T-helper 1 cell treated with Interleukin-12 subunit alpha and Interleukin-12 subunit beta and Interleukin-4 antibody, amounts not matched to agents 30 μg/mL and 1 μg/mL, for 36 hours (primary cell): ENCODE measurements at regions not wholly inside any gene's neighbourhood (a gene's known extent, or its start where the extent isn't known, plus 50 kb on each side); places are given as distances from the start of the nearest gene placed in this dataset.

Source experiments
- H3K27ac Mint-ChIP-seq: one replicate; pipeline ENCODE4 v1.8.0; 2021; ENCODE audit warnings: mild to moderate bottlenecking, mixed read lengths
- H3K27me3 Mint-ChIP-seq: one replicate; pipeline ENCODE4 v1.8.0; 2021; ENCODE audit warnings: low read depth, mixed read lengths
- H3K36me3 Mint-ChIP-seq: one replicate; pipeline ENCODE4 v1.8.0; 2021; ENCODE audit warnings: low read depth, mixed read lengths
- H3K4me1 Mint-ChIP-seq: one replicate; pipeline ENCODE4 v1.8.0; 2021; ENCODE audit warnings: low read depth, mixed read lengths
- H3K4me3 Mint-ChIP-seq: one replicate; pipeline ENCODE4 v1.8.0; 2021; ENCODE audit warnings: mild to moderate bottlenecking, moderate library complexity, mixed read lengths
- H3K9me3 Mint-ChIP-seq: one replicate; pipeline ENCODE4 v1.8.0; 2021; ENCODE audit warnings: mixed read lengths

- Mint-ChIP-seq H3K27me3 (no peaks in the 10 kb centered on the region), H3K9me3 (no peaks in the 10 kb centered on the region), H3K27ac (no peak overlapping the region), H3K4me3 (no peak overlapping the region), H3K36me3 (no peaks in the 10 kb centered on the region), H3K4me1 (no peaks in the 10 kb centered on the region)
Observed at GRCh38 chr10:10294184-10294880, 723.3 kb upstream of the CELF2 start.

- Mint-ChIP-seq H3K9me3 (no peaks in the 10 kb centered on the region), H3K27me3 (no peaks in the 10 kb centered on the region), H3K36me3 (no peaks in the 10 kb centered on the region), H3K4me3 (no peak overlapping the region), H3K4me1 (no peaks in the 10 kb centered on the region), H3K27ac (no peak overlapping the region)
Observed at GRCh38 chr10:10294881-10295529, 722.7 kb upstream of the CELF2 start.

GRCh38 chr10:10295537-10295936, 722.1 kb upstream of the CELF2 start:
- no peak overlapping the region for H3K4me3 Mint-ChIP-seq
- H3K27ac Mint-ChIP-seq: no peak overlapping the region
- H3K4me1 Mint-ChIP-seq: no peaks in the 10 kb centered on the region
- H3K9me3 Mint-ChIP-seq: no peaks in the 10 kb centered on the region
- no peaks in the 10 kb centered on the region for H3K36me3 Mint-ChIP-seq
- no peaks in the 10 kb centered on the region for H3K27me3 Mint-ChIP-seq

GRCh38 chr10:10302689-10303088, 715.0 kb upstream of the CELF2 start:
- no peaks in the 10 kb centered on the region for H3K36me3 Mint-ChIP-seq
- no peaks in the 10 kb centered on the region for H3K27me3 Mint-ChIP-seq
- no peaks in the 10 kb centered on the region for H3K4me1 Mint-ChIP-seq
- no peaks in the 10 kb centered on the region for H3K9me3 Mint-ChIP-seq
- H3K4me3 Mint-ChIP-seq: no peak overlapping the region
- H3K27ac Mint-ChIP-seq: no peak overlapping the region

GRCh38 chr10:10307036-10307435, 710.6 kb upstream of the CELF2 start:
- Mint-ChIP-seq H3K36me3 (no peaks in the 10 kb centered on the region), H3K4me1 (no peaks in the 10 kb centered on the region), H3K27ac (no peak overlapping the region), H3K9me3 (no peaks in the 10 kb centered on the region), H3K27me3 (no peaks in the 10 kb centered on the region), H3K4me3 (no peak overlapping the region)

- Mint-ChIP-seq H3K27ac (no peak overlapping the region), H3K9me3 (no peaks in the 10 kb centered on the region), H3K4me3 (no peak overlapping the region), H3K4me1 (no peaks in the 10 kb centered on the region), H3K27me3 (no peaks in the 10 kb centered on the region), H3K36me3 (no peaks in the 10 kb centered on the region)
Observed at GRCh38 chr10:10307551-10307950, 710.1 kb upstream of the CELF2 start.

GRCh38 chr10:10310498-10310897, 707.2 kb upstream of the CELF2 start:
- Mint-ChIP-seq H3K27me3 (no peaks in the 10 kb centered on the region), H3K9me3 (no peaks in the 10 kb centered on the region), H3K27ac (no peak overlapping the region), H3K4me3 (no peak overlapping the region), H3K36me3 (no peaks in the 10 kb centered on the region), H3K4me1 (no peaks in the 10 kb centered on the region)

- no peaks in the 10 kb centered on the region for H3K27me3 Mint-ChIP-seq
- H3K36me3 Mint-ChIP-seq: no peaks in the 10 kb centered on the region
- H3K4me1 Mint-ChIP-seq: no peaks in the 10 kb centered on the region
- H3K9me3 Mint-ChIP-seq: no peaks in the 10 kb centered on the region
- no peak overlapping the region for H3K4me3 Mint-ChIP-seq
- H3K27ac Mint-ChIP-seq: no peak overlapping the region
Observed at GRCh38 chr10:10311966-10312365, 705.7 kb upstream of the CELF2 start.

GRCh38 chr10:10313149-10313835, 704.4 kb upstream of the CELF2 start:
- Mint-ChIP-seq H3K27ac (no peak overlapping the region), H3K36me3 (no peaks in the 10 kb centered on the region), H3K9me3 (no peaks in the 10 kb centered on the region), H3K4me3 (no peak overlapping the region), H3K27me3 (no peaks in the 10 kb centered on the region), H3K4me1 (no peaks in the 10 kb centered on the region)

GRCh38 chr10:10314626-10315025, 703.0 kb upstream of the CELF2 start:
- no peaks in the 10 kb centered on the region for H3K9me3 Mint-ChIP-seq
- H3K36me3 Mint-ChIP-seq: no peaks in the 10 kb centered on the region
- H3K27me3 Mint-ChIP-seq: no peaks in the 10 kb centered on the region
- H3K27ac Mint-ChIP-seq: no peak overlapping the region
- H3K4me1 Mint-ChIP-seq: no peaks in the 10 kb centered on the region
- H3K4me3 Mint-ChIP-seq: no peak overlapping the region

GRCh38 chr10:10315989-10316388, 701.7 kb upstream of the CELF2 start:
- no peaks in the 10 kb centered on the region for H3K4me1 Mint-ChIP-seq
- H3K27ac Mint-ChIP-seq: no peak overlapping the region
- H3K4me3 Mint-ChIP-seq: no peak overlapping the region
- H3K27me3 Mint-ChIP-seq: no peaks in the 10 kb centered on the region
- H3K9me3 Mint-ChIP-seq: no peaks in the 10 kb centered on the region
- H3K36me3 Mint-ChIP-seq: no peaks in the 10 kb centered on the region

- no peaks in the 10 kb centered on the region for H3K4me1 Mint-ChIP-seq
- H3K36me3 Mint-ChIP-seq: no peaks in the 10 kb centered on the region
- no peaks in the 10 kb centered on the region for H3K27me3 Mint-ChIP-seq
Observed at GRCh38 chr10:10317151-10317550, 700.5 kb upstream of the CELF2 start.

GRCh38 chr10:10318856-10319255, 698.8 kb upstream of the CELF2 start:
- Mint-ChIP-seq H3K4me3 (no peak overlapping the region), H3K9me3 (no peaks in the 10 kb centered on the region), H3K27ac (no peak overlapping the region)

More at GRCh38 chr10:10317151-10317550, 700.5 kb upstream of the CELF2 start:
- Mint-ChIP-seq H3K4me3 (no peak overlapping the region), H3K27ac (no peak overlapping the region), H3K9me3 (no peaks in the 10 kb centered on the region)

GRCh38 chr10:10320956-10321355, 696.7 kb upstream of the CELF2 start:
- no peak overlapping the region for H3K27ac Mint-ChIP-seq
- no peaks in the 10 kb centered on the region for H3K9me3 Mint-ChIP-seq
- H3K4me1 Mint-ChIP-seq: no peaks in the 10 kb centered on the region
- H3K36me3 Mint-ChIP-seq: no peaks in the 10 kb centered on the region
- no peaks in the 10 kb centered on the region for H3K27me3 Mint-ChIP-seq
- H3K4me3 Mint-ChIP-seq: no peak overlapping the region

More at GRCh38 chr10:10318856-10319255, 698.8 kb upstream of the CELF2 start:
- Mint-ChIP-seq H3K4me1 (no peaks in the 10 kb centered on the region), H3K36me3 (no peaks in the 10 kb centered on the region), H3K27me3 (no peaks in the 10 kb centered on the region)

GRCh38 chr10:10326116-10326515, 691.6 kb upstream of the CELF2 start:
- Mint-ChIP-seq H3K9me3 (no peaks in the 10 kb centered on the region), H3K4me1 (no peaks in the 10 kb centered on the region), H3K4me3 (no peak overlapping the region), H3K27me3 (no peaks in the 10 kb centered on the region), H3K27ac (no peak overlapping the region), H3K36me3 (no peaks in the 10 kb centered on the region)
